HEK293T (cell line): ENCODE measurements at regions not wholly inside any gene's neighbourhood (a gene's known extent, or its start where the extent isn't known, plus 50 kb on each side); places are given as distances from the start of the nearest gene placed in this dataset.
"Not testable (repeated sequence)": the region's sequence is repeated elsewhere in the genome, so short reads cannot be mapped to it uniquely, and the experiment has no call there.

ENCODE experiments used
- BHLHE40 ChIP-seq: fragments of 450-650 bp; IDR thresholded peaks from 2 replicates; pipeline ENCODE4 v1.6.1; 2016; ENCODE audit warnings: mild to moderate bottlenecking, moderate library complexity, borderline replicate concordance
- ZNF384 ChIP-seq: fragments of 450-650 bp; IDR thresholded peaks from 2 replicates; pipeline ENCODE4 v1.6.1; 2016
- TF ChIP-seq, protein P1 (sequence below): fragments of 450-650 bp; IDR thresholded peaks from 2 replicates; pipeline ENCODE4 v1.6.1; 2016

DNA sequence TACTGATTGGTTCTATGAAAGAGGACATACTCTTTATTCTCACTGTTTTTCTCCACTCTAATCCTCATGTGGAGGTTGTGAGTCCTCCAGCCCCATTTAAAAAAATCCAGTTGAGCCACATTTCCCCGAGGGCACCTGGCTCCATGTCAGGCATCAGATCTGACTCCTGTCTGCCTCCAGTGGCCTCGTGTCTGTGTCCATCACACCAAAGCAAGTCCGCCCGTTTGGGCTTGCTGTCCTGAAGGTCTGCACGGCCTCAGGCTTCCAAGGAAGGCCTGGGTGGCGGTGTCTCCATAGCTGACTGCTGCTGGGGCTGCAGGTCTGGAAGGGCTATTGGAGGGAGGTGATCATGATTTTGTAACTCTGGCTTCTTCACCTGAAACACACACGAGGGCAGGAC, 233.4 kb upstream of the PLGLB2 start:
- TF ChIP-seq, protein P1, sequence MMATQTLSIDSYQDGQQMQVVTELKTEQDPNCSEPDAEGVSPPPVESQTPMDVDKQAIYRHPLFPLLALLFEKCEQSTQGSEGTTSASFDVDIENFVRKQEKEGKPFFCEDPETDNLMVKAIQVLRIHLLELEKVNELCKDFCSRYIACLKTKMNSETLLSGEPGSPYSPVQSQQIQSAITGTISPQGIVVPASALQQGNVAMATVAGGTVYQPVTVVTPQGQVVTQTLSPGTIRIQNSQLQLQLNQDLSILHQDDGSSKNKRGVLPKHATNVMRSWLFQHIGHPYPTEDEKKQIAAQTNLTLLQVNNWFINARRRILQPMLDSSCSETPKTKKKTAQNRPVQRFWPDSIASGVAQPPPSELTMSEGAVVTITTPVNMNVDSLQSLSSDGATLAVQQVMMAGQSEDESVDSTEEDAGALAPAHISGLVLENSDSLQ = not testable (repeated sequence)
- TF ChIP-seq BHLHE40, ZNF384: not testable (repeated sequence)
